GM10248 (cell line): ENCODE measurements at regions not wholly inside any gene's neighbourhood (a gene's known extent, or its start where the extent isn't known, plus 50 kb on each side); places are given as distances from the start of the nearest gene placed in this dataset.
"Not testable (repeated sequence)": the region's sequence is repeated elsewhere in the genome, so short reads cannot be mapped to it uniquely, and the experiment has no call there.

Experiments used
- CTCF ChIA-PET: fragments of 300-600 bp; sonication (Branson Sonifier 250); formaldehyde crosslinking; extraction: SDS; loops from one replicate; lab custom pipeline; 2021; ENCODE audit warnings: antibody characterized with exemption; lab: Yijun Ruan, JAX
- POLR2A ChIA-PET: fragments of 350-650 bp; sonication (Branson Sonifier 250); formaldehyde crosslinking; extraction: SDS; loops from one replicate; lab custom pipeline; 2020; ENCODE audit warnings: antibody characterized with exemption; lab: Yijun Ruan, JAX
- DNase-seq: peaks from one replicate; pipeline ENCODE4 v3.0.0; 2012; ENCODE audit errors: extremely low spot score
- CTCF ChIP-seq: IDR thresholded peaks from 2 replicates; pipeline ENCODE4 v1.5.1; 2012; ENCODE audit warnings: mild to moderate bottlenecking, low read depth; ENCODE audit errors: extremely low read depth, missing control alignments, control extremely low read depth

GRCh38 chr3:168939651-168940238 is 723.8 kb downstream of the MECOM start:
- ChIA-PET CTCF (interaction anchor here (0.8 to 1.0 kb wide), 2 partner anchors 11 to 31 kb away, joined by 3 read pairs; no protein-coding TSS in a partner anchor), POLR2A (no interaction called here)
- DNase-seq: no peak
- TF ChIP-seq CTCF: no peak

- POLR2A ChIA-PET: no interaction called here
Measured at GRCh38 chr3:168933614-168934013, 729.9 kb downstream of the MECOM start.

GRCh38 chr3:168929997-168930396 is 733.5 kb downstream of the MECOM start:
- POLR2A ChIA-PET, DNase-seq: not testable (repeated sequence)
- CTCF ChIA-PET: interaction anchor here (0.8 kb wide), 1 partner anchor 46 kb away, joined by 3 read pairs; no protein-coding TSS in a partner anchor

More at GRCh38 chr3:168933614-168934013, 729.9 kb downstream of the MECOM start:
- TF ChIP-seq CTCF: no peak
- CTCF ChIA-PET: no interaction called here
- DNase-seq: no peak

- ChIA-PET CTCF (interaction anchor here (1.0 kb wide), 1 partner anchor 58 kb away, joined by 3 read pairs; no protein-coding TSS in a partner anchor), POLR2A (no interaction called here)
- no peak for TF ChIP-seq CTCF
- no peak for DNase-seq
Measured at GRCh38 chr3:168926426-168926825, 737.1 kb downstream of the MECOM start.

- no peak for TF ChIP-seq CTCF
- DNase-seq: no peak
- POLR2A ChIA-PET: no interaction called here
- CTCF ChIA-PET: no interaction called here
Measured at GRCh38 chr3:168925568-168925967, 737.9 kb downstream of the MECOM start.

GRCh38 chr3:168914662-168915061 is 748.9 kb downstream of the MECOM start:
- ChIA-PET CTCF (interaction anchor here (1.1 to 1.6 kb wide), 2 partner anchors 12 to 37 kb away, joined by 3 read pairs; no protein-coding TSS in a partner anchor), POLR2A (no interaction called here)
- no peak for DNase-seq
- no peak for TF ChIP-seq CTCF

- CTCF ChIA-PET: interaction anchor here (1.1 kb wide), 1 partner anchor 10 kb away, joined by 4 read pairs; no protein-coding TSS in a partner anchor
- POLR2A ChIA-PET: no interaction called here
- no peak for TF ChIP-seq CTCF
- DNase-seq: no peak
Measured at GRCh38 chr3:168909260-168909659, 754.3 kb downstream of the MECOM start.
